Hindlimb muscle (tissue), 1 donor: ENCODE measurements at regions not wholly inside any gene's neighbourhood (a gene's known extent, or its start where the extent isn't known, plus 50 kb on each side); places are given as distances from the start of the nearest gene placed in this dataset.
A peak's percentile ranks its signal among the peaks of the same experiment; 100 is the strongest.

ENCODE experiments used
- DNase-seq: peaks from one replicate; pipeline ENCODE4 v3.0.0-alpha.2; 2013

DNA sequence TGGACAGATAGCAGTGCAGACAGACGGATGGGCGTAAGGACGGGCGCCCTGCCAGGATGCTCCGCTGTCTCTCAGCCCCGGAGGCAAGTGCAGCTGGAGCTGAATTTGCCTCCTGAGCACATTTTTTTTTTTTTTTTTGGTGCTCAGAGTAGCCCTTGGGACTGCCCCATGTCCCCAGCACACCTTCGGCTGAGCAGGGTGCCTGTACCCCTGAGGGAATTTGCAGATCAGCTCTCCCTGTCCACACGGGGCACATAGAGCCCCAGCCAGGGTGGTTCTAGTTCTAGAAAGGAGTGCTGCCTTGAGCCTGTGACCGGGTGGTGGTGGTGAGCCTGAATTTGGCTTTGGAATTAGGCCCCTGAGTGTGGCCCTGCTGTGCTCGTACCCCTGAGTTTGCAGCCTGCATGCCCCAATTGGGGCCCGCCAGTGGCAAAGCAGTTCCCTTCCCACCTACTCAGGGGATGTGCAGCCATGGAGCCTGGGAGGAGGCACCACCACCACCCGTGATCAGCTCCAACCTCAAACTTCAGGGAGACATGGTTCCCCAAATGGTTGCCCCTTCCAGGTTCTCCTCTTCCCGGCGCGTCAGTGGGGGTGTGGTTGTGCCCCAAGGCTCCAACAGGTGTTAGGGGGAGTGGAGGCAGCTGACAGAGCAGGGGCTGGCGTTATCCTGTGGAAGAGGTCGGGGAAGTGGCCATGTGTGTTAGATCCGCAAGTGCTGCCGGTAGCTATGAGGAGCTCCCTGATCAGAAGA lies 1232.7 kb downstream of the BRD1 start:
- no peak for DNase-seq

DNA sequence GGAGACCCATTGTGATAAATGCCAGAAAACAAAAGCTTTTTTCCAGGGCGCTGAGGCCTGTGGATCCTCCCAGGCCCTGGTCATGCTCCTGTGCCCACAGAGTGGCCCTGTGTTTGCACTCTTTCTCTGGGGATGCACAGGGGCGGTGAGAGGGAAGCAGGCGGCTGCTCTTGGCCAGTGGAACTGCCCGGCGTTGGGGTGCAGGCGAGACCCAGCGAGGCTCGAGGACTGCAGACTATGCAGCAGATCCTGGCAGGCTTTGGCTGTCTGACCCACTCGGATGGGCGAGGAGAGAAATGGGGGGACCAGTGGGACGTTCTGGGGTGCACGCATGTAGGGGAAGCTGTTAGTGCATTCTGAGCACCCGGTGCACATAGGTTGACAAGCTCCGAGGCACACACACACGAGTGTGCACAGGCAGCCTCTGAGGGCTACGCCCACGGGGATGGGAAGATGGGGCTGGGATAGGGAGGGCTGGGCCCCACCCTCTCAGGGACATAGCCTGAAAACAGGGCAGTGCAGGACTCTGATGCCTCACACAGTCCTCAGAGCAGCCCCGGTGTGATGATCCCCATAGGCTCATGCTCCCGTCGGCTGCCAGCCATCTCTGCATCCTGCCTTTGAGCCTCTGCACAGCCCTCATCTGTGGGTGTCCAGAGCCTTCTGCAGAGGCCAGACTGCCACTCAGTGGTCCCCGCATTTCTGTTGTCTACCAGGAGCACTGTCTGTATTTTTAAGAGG lies 1233.5 kb downstream of the BRD1 start:
- no peak for DNase-seq

DNA sequence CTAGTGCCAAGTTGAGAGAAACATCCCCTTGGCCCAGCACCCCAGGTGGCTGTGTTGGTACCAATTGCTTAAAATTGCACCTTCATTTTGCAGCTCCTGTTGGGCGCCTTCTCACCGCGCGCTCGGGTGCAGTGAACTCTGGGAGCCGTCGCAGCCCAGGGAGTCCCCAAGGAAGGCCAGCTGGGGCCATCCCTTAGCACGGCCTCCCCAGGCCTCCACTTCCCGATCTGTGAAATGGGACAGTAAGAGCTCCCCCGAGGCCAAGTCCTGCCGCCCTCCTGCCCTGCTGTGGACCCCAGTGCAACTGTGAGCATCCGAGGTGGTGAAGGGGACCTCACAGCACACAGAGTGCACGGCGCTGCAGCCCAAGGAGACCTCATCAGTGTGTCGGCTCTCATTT lies 1234.1 kb downstream of the BRD1 start:
- DNase-seq: no peak

GRCh38 chr22:48592931-48593330 lies 1234.7 kb downstream of the BRD1 start:
- DNase-seq: no peak

- no peak for DNase-seq
These were observed 1235.2 kb downstream of the BRD1 start for GRCh38 chr22:48592488-48592887.

GRCh38 chr22:48592066-48592345 lies 1235.7 kb downstream of the BRD1 start:
- no peak for DNase-seq

GRCh38 chr22:48591286-48592065 lies 1236.2 kb downstream of the BRD1 start:
- no peak for DNase-seq

DNA sequence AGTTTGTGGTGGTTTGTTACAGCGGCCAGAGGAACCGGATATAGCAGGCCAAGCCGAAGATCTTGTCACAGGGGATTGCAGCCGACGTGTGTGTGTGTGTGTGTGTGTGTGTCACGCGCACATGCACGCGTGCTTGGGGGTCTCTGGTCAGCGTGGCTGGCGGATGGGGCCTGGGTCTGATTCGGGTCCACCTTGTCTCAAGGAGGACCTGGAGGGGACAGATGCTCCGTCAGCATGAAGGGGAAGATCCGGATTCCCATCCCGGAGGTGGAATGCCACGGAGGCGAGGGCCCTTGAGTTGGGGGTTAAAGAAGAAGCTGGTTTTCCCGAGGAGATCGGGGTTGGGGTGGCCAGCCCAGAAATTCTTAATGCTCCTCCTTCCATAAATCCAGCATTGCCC lies 1237.8 kb downstream of the BRD1 start:
- DNase-seq: no peak

DNA sequence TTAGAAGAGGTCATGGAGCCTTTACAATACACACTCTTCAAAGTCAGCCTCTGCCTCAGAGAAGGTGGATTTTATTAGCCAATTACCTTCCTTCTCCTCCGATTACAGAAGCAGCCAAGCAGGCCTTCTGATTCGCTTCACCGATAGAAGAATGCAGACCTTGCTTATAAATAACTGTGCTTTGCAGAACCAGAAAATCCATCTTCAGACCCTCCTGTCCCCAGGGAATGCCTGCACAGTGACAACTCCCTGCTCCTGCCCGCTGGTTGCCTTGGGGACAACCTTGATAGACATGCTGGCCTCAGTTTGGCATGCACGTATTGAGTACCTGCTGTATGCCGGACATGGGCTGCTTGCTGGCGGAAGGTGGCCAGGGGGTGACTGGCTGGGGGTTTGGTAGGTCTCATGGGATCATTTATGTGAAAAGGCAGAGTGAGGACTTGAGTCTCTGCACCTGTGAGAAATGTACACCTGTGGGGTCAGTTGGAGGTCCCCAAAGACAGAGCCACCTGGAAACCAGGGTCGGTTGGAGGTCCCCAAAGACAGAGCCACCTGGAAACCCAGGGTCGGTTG lies 1238.7 kb downstream of the BRD1 start:
- no peak for DNase-seq

- no peak for DNase-seq
These were observed 1239.4 kb downstream of the BRD1 start for GRCh38 chr22:48588151-48588877.

DNA sequence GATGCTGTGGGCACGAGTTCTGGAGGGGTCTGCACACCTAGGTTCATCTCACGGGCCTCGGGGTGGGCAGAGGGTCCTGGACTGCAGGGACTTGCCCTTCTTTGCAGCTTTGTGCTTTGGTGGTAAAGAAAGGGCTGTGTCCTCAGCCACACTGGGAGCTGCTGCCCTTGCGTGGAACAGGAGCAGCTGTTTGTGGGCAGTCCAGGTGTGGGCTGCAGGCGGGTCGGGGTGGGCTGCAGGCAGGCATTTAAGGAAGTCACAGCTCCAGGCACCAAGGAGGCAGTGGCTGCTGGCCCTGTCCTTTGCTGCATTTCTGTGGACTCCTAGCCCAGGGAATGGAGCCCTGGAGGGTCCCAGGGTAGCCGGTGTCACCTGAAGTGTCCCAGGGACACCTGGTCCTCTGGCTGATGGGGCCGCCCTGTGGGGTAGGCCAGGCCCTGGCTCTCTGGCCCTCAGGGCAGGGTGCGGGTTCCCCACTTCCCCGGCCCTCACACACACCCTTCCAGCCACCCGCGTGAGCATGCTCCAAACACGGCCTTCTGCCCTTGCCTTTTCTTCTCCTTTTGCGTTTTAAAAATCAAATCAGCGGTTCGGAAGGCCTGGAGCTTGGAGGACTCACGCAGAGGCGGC lies 1240.3 kb downstream of the BRD1 start:
- no peak for DNase-seq

GRCh38 chr22:48586799-48587185 lies 1240.9 kb downstream of the BRD1 start:
- no peak for DNase-seq

- no peak for DNase-seq
These were observed 1241.5 kb downstream of the BRD1 start for GRCh38 chr22:48585916-48586798.

- DNase-seq: no peak
These were observed 1243.5 kb downstream of the BRD1 start for GRCh38 chr22:48584170-48584569.

- DNase-seq: no peak
These were observed 1245.7 kb downstream of the BRD1 start for GRCh38 chr22:48581796-48582469.

DNA sequence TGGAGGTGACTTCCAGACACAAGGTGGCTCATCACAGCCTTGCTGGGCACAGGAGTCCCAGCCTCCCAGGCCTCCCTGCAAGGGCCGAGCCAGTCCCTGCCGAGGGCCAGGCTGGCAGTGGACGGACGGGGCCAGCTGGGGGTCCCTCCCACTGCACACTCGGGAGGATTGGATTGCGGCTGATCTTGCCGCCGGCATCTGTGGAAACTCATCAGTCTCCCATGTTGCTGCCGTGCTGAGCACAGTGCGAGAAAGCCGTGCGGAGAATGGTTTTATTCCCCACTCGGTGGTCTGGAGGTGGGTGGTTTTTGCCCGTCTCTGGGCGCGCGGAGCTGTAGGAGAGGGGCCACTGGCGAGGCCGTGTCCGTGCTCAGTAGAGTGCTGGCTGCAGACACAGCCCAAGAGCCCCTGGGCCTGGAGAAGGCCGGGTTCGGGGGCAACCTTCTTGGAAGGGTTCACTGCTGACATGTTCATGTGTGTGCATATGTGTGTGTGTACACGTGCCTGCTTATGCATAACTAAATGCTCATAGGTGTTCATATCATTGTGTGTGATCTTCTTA lies 1246.4 kb downstream of the BRD1 start:
- no peak for DNase-seq

GRCh38 chr22:48580481-48580970 lies 1247.1 kb downstream of the BRD1 start:
- no peak for DNase-seq

- no peak for DNase-seq
These were observed 1247.8 kb downstream of the BRD1 start for GRCh38 chr22:48579928-48580309.

DNA sequence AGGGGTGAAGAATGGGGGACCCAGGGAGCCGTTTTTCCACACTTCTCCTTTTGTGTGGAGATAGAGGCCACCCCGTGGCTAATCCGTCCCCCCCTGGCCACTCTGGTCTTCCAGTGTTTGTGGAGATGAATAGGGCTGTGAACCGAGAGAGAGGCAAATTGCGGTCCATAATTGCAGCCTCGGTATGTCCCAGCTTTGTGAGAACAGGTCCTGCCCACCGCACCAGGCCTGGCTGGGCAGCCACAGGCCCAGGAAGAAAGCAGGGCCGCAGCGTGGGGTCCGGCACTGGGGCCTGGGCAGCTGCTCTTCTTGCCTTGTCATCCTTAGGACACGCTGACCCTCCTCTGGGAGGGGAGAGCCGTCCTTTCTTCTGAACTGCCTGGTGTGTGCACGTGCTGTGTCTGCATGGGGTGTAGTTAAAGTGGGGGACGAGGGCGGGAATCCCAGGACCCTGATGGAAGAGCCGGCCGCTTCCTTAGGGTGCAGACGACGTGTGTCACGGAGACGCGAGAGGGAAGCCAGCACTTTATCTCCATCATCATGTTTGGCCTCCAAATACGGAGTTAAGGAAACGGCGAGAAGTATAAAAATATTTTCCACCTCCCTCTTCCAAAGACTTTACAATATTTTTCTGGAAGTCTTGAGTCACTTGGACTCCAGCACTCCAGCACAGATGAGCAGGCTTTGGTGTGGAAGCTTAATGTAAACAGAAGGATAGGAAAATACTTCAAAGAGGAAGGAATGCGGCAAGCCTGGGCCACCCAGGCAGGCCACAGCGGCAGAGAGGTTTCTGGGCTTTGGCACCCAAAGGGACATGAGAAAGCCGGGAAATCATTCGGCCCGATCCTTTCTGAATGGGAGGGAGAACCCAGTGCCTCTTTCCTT lies 1248.4 kb downstream of the BRD1 start:
- DNase-seq: peak; percentile 78
